Mesendoderm (in vitro differentiated cells): ENCODE measurements at regions not wholly inside any gene's neighbourhood (a gene's known extent, or its start where the extent isn't known, plus 50 kb on each side); places are given as distances from the start of the nearest gene placed in this dataset.

Source experiments
- DNase-seq: peaks from one replicate; pipeline ENCODE4 v3.0.0; 2013
- H2AK5ac ChIP-seq: 2 replicates; pipeline ENCODE4 v1.6.1; 2013; ENCODE audit warnings: low read length, inconsistent platforms
- H2BK120ac ChIP-seq: 2 replicates; pipeline ENCODE4 v1.6.1; 2013; ENCODE audit warnings: low read depth, mild to moderate bottlenecking, low read length, moderate library complexity, mixed read lengths
- H2BK15ac ChIP-seq: replicated peaks from 2 replicates; pipeline ENCODE4 v1.6.1; 2013; ENCODE audit warnings: low read depth, mild to moderate bottlenecking, moderate library complexity
- H2BK5ac ChIP-seq: 2 replicates; pipeline ENCODE4 v1.6.1; 2013; ENCODE audit warnings: low read length, inconsistent platforms
- H3K18ac ChIP-seq: 2 replicates; pipeline ENCODE4 v1.6.1; 2013; ENCODE audit warnings: mild to moderate bottlenecking, low read length, mixed read lengths
- H3K23ac ChIP-seq: one replicate; pipeline ENCODE4 v1.6.1; 2013; ENCODE audit warnings: low read length
- H3K27ac ChIP-seq: 2 replicates; pipeline ENCODE4 v1.5.1; 2013; ENCODE audit warnings: low read depth, mild to moderate bottlenecking, inconsistent platforms, low read length, moderate library complexity
- H3K27me3 ChIP-seq: 2 replicates; pipeline ENCODE4 v1.6.1; 2013; ENCODE audit warnings: low read length, control low read depth, mild to moderate bottlenecking, inconsistent platforms; ENCODE audit not compliant: insufficient read depth, poor library complexity
- H3K36me3 ChIP-seq: 2 replicates; pipeline ENCODE4 v1.6.1; 2013; ENCODE audit warnings: low read length, inconsistent platforms; ENCODE audit not compliant: control insufficient read depth, insufficient read depth
- H3K4ac ChIP-seq: one replicate; pipeline ENCODE4 v1.6.1; 2013; ENCODE audit warnings: low read depth, mild to moderate bottlenecking, low read length, moderate library complexity
- H3K4me1 ChIP-seq: 2 replicates; pipeline ENCODE4 v1.6.1; 2013; ENCODE audit warnings: low read depth, low read length, inconsistent platforms; ENCODE audit not compliant: control insufficient read depth
- H3K4me2 ChIP-seq: 2 replicates; pipeline ENCODE4 v1.6.1; 2013; ENCODE audit warnings: low read length
- H3K4me3 ChIP-seq: 2 replicates; pipeline ENCODE4 v1.5.1; 2013; ENCODE audit warnings: mild to moderate bottlenecking, low read length
- H3K56ac ChIP-seq: one replicate; pipeline ENCODE4 v1.6.1; 2013; ENCODE audit warnings: low read length
- H3K79me1 ChIP-seq: 2 replicates; pipeline ENCODE4 v1.6.1; 2013; ENCODE audit warnings: low read length, inconsistent platforms
- H3K79me2 ChIP-seq: 2 replicates; pipeline ENCODE4 v1.6.1; 2013; ENCODE audit warnings: mild to moderate bottlenecking, low read length; ENCODE audit not compliant: control insufficient read depth, insufficient read depth
- H3K9ac ChIP-seq: 2 replicates; pipeline ENCODE4 v1.6.1; 2013; ENCODE audit warnings: low read length, inconsistent platforms
- H4K5ac ChIP-seq: one replicate; pipeline ENCODE4 v1.6.1; 2013; ENCODE audit warnings: low read length
- H4K8ac ChIP-seq: one replicate; pipeline ENCODE4 v1.6.1; 2013; ENCODE audit warnings: low read depth, mild to moderate bottlenecking, control low read depth, low read length, moderate library complexity
- WGBS: extraction: QIAGEN DNeasy Blood & Tissue Kit; methylation state at CpG from one replicate; pipeline ENCODE4 v1.1.7; 2013; ENCODE audit warnings: low lambda C conversion rate, missing lambda C conversion rate; ENCODE audit not compliant: insufficient coverage; ENCODE audit errors: extremely low coverage; 5-methylcytosine and 5-hydroxymethylcytosine counted together

GRCh38 chr4:1470816-1471442 is 64.7 kb upstream of the NKX1-1 start:
- H3K23ac ChIP-seq, result no peak overlapping the region
- no peak overlapping the region for H4K8ac ChIP-seq
- H3K27ac ChIP-seq, result no peak overlapping the region
- H2AK5ac ChIP-seq, result no peak overlapping the region
- no peak overlapping the region for H3K4ac ChIP-seq
- no peaks in the 10 kb centered on the region for H3K36me3 ChIP-seq
- no peak overlapping the region for H3K18ac ChIP-seq
- WGBS, result no CpG with 5 or more reads among the region's 12 CpGs
- H4K5ac ChIP-seq, result no peak overlapping the region
- no peaks in the 10 kb centered on the region for H3K4me1 ChIP-seq
- no peak overlapping the region for H3K4me2 ChIP-seq
- H3K9ac ChIP-seq, result no peak overlapping the region
- no peak for DNase-seq
- H3K4me3 ChIP-seq, result no peak overlapping the region
- H3K79me2 ChIP-seq, result no peaks in the 10 kb centered on the region
- no peak overlapping the region for H3K56ac ChIP-seq
- no peak overlapping the region for H2BK120ac ChIP-seq
- H2BK15ac ChIP-seq, result no peak overlapping the region
- H3K79me1 ChIP-seq, result no peaks in the 10 kb centered on the region
- no peaks in the 10 kb centered on the region for H3K27me3 ChIP-seq
- no peak overlapping the region for H2BK5ac ChIP-seq

- Histone ChIP-seq H2BK15ac (no peak overlapping the region), H3K56ac (no peak overlapping the region), H3K23ac (no peak overlapping the region), H4K8ac (no peak overlapping the region), H3K79me2 (no peaks in the 10 kb centered on the region), H3K27me3 (no peaks in the 10 kb centered on the region), H3K4me1 (no peaks in the 10 kb centered on the region), H3K4ac (no peak overlapping the region), H3K4me3 (no peak overlapping the region), H2BK5ac (no peak overlapping the region), H3K18ac (no peak overlapping the region), H3K27ac (no peak overlapping the region), H3K79me1 (no peaks in the 10 kb centered on the region), H3K4me2 (no peak overlapping the region), H2AK5ac (no peak overlapping the region), H3K36me3 (no peaks in the 10 kb centered on the region), H4K5ac (no peak overlapping the region), H3K9ac (no peak overlapping the region), H2BK120ac (no peak overlapping the region)
- WGBS, result no CpG with 5 or more reads among the region's 7 CpGs
- DNase-seq, result no peak
Measured at GRCh38 chr4:1470393-1470670, 64.1 kb upstream of the NKX1-1 start.

- H3K27ac ChIP-seq, result no peak overlapping the region
- no peaks in the 10 kb centered on the region for H3K4me1 ChIP-seq
- H3K4me2 ChIP-seq, result no peak overlapping the region
- WGBS, result no CpG with 5 or more reads among the region's 24 CpGs
- H4K8ac ChIP-seq, result no peak overlapping the region
- H3K18ac ChIP-seq, result no peak overlapping the region
- H3K4me3 ChIP-seq, result no peak overlapping the region
- H3K23ac ChIP-seq, result no peak overlapping the region
- H4K5ac ChIP-seq, result no peak overlapping the region
- no peaks in the 10 kb centered on the region for H3K27me3 ChIP-seq
- no peak overlapping the region for H2BK15ac ChIP-seq
- H2BK5ac ChIP-seq, result no peak overlapping the region
- no peak overlapping the region for H3K56ac ChIP-seq
- H3K4ac ChIP-seq, result no peak overlapping the region
- H3K36me3 ChIP-seq, result no peaks in the 10 kb centered on the region
- no peak overlapping the region for H2AK5ac ChIP-seq
- no peak overlapping the region for H3K9ac ChIP-seq
- no peaks in the 10 kb centered on the region for H3K79me1 ChIP-seq
- no peak for DNase-seq
- no peak overlapping the region for H2BK120ac ChIP-seq
- H3K79me2 ChIP-seq, result no peaks in the 10 kb centered on the region
Measured at GRCh38 chr4:1469607-1470392, 63.6 kb upstream of the NKX1-1 start.

- H3K79me1 ChIP-seq, result no peaks in the 10 kb centered on the region
- DNase-seq, result no peak
- H3K27ac ChIP-seq, result no peak overlapping the region
- no peak overlapping the region for H2BK15ac ChIP-seq
- H3K4me2 ChIP-seq, result no peak overlapping the region
- no peak overlapping the region for H3K18ac ChIP-seq
- H3K4me3 ChIP-seq, result no peak overlapping the region
- no peaks in the 10 kb centered on the region for H3K79me2 ChIP-seq
- H3K36me3 ChIP-seq, result no peaks in the 10 kb centered on the region
- H3K4ac ChIP-seq, result no peak overlapping the region
- no CpG with 5 or more reads among the region's 6 CpGs for WGBS
- no peak overlapping the region for H2AK5ac ChIP-seq
- no peak overlapping the region for H3K9ac ChIP-seq
- no peak overlapping the region for H2BK120ac ChIP-seq
- no peak overlapping the region for H3K56ac ChIP-seq
- no peak overlapping the region for H3K23ac ChIP-seq
- no peaks in the 10 kb centered on the region for H3K27me3 ChIP-seq
- H4K5ac ChIP-seq, result no peak overlapping the region
- no peak overlapping the region for H2BK5ac ChIP-seq
- H3K4me1 ChIP-seq, result no peaks in the 10 kb centered on the region
- no peak overlapping the region for H4K8ac ChIP-seq
Measured at GRCh38 chr4:1469043-1469442, 62.8 kb upstream of the NKX1-1 start.

GRCh38 chr4:1467581-1468458 is 61.6 kb upstream of the NKX1-1 start:
- no peaks in the 10 kb centered on the region for H3K79me1 ChIP-seq
- no peak overlapping the region for H2BK15ac ChIP-seq
- WGBS, result 100% methylated on average over 4 of the region's 6 CpGs
- H3K79me2 ChIP-seq, result no peaks in the 10 kb centered on the region
- DNase-seq, result no peak
- H3K27me3 ChIP-seq, result no peaks in the 10 kb centered on the region
- H3K27ac ChIP-seq, result no peak overlapping the region
- no peak overlapping the region for H3K18ac ChIP-seq
- H2BK120ac ChIP-seq, result no peak overlapping the region
- H2AK5ac ChIP-seq, result no peak overlapping the region
- no peak overlapping the region for H3K4me2 ChIP-seq
- H3K4ac ChIP-seq, result no peak overlapping the region
- no peak overlapping the region for H3K56ac ChIP-seq
- H4K8ac ChIP-seq, result no peak overlapping the region
- H3K36me3 ChIP-seq, result no peaks in the 10 kb centered on the region
- no peak overlapping the region for H3K9ac ChIP-seq
- no peak overlapping the region for H4K5ac ChIP-seq
- H2BK5ac ChIP-seq, result no peak overlapping the region
- H3K4me1 ChIP-seq, result no peaks in the 10 kb centered on the region
- no peak overlapping the region for H3K4me3 ChIP-seq
- no peak overlapping the region for H3K23ac ChIP-seq
